SK-N-SH treated with all-trans-retinoic acid at 6 μM for 48 hours (cell line): ENCODE measurements at regions not wholly inside any gene's neighbourhood (a gene's known extent, or its start where the extent isn't known, plus 50 kb on each side); places are given as distances from the start of the nearest gene placed in this dataset.

Source experiments
- ATAC-seq: fragments of 200-7000 bp; cut with Tn5 transposase; 3 replicates; pipeline ENCODE4 v1.9.1; 2020; ENCODE audit warnings: mild to moderate bottlenecking, moderate library complexity
- BACH2 ChIP-seq: fragments of 250-450 bp; sonication (Bioruptor Pico); IDR thresholded peaks from 2 replicates; pipeline ENCODE4 v1.9.0; 2021; ENCODE audit warnings: mild to moderate bottlenecking, borderline replicate concordance
- ESRRG ChIP-seq: fragments of 250-450 bp; sonication (Bioruptor Pico); IDR thresholded peaks from 2 replicates; pipeline ENCODE4 v1.6.1; 2021; ENCODE audit warnings: mild to moderate bottlenecking
- PPARA ChIP-seq: fragments of 250-450 bp; sonication (Bioruptor Pico); IDR thresholded peaks from 2 replicates; pipeline ENCODE4 v1.5.0; 2020; ENCODE audit warnings: mild to moderate bottlenecking, borderline replicate concordance
- RARB ChIP-seq: fragments of 250-450 bp; sonication (Bioruptor Pico); IDR thresholded peaks from 2 replicates; pipeline ENCODE4 v1.8.0; 2021; ENCODE audit warnings: mild to moderate bottlenecking, moderate library complexity
- SNAI2 ChIP-seq: fragments of 250-450 bp; sonication (Bioruptor Pico); IDR thresholded peaks from 2 replicates; pipeline ENCODE4 v1.5.0; 2020; ENCODE audit warnings: mild to moderate bottlenecking, moderate library complexity
- TOX ChIP-seq: fragments of 250-450 bp; sonication (Bioruptor Pico); IDR thresholded peaks from 2 replicates; pipeline ENCODE4 v1.8.0; 2021; ENCODE audit warnings: mild to moderate bottlenecking, moderate library complexity, borderline replicate concordance
- ZFP3 ChIP-seq: fragments of 250-450 bp; sonication (Bioruptor Pico); IDR thresholded peaks from 2 replicates; pipeline ENCODE4 v1.5.0; 2020; ENCODE audit warnings: mild to moderate bottlenecking, moderate library complexity
- ZFP30 ChIP-seq: fragments of 450-650 bp; formaldehyde crosslinking; IDR thresholded peaks from 2 replicates; pipeline ENCODE4 v1.5.0; 2022; ENCODE audit warnings: mild to moderate bottlenecking, moderate library complexity
- ZNF565 ChIP-seq: fragments of 450-650 bp; formaldehyde crosslinking; conservative IDR thresholded peaks from 2 replicates; pipeline ENCODE4 v1.5.0; 2020; ENCODE audit warnings: low read depth, mild to moderate bottlenecking, moderate library complexity
- ZNF70 ChIP-seq: fragments of 450-650 bp; formaldehyde crosslinking; IDR thresholded peaks from 2 replicates; pipeline ENCODE4 v1.5.0; 2020; ENCODE audit warnings: mild to moderate bottlenecking, moderate library complexity
- ZNF8 ChIP-seq: fragments of 450-650 bp; formaldehyde crosslinking; IDR thresholded peaks from 2 replicates; pipeline ENCODE4 v1.5.0; 2020; ENCODE audit warnings: mild to moderate bottlenecking, moderate library complexity
- TF ChIP-seq, protein P1 (sequence below): fragments of 250-450 bp; sonication (Bioruptor Pico); IDR thresholded peaks from 2 replicates; pipeline ENCODE4 v1.8.0; 2021; ENCODE audit warnings: low read depth, mild to moderate bottlenecking, moderate library complexity, borderline replicate concordance

DNA sequence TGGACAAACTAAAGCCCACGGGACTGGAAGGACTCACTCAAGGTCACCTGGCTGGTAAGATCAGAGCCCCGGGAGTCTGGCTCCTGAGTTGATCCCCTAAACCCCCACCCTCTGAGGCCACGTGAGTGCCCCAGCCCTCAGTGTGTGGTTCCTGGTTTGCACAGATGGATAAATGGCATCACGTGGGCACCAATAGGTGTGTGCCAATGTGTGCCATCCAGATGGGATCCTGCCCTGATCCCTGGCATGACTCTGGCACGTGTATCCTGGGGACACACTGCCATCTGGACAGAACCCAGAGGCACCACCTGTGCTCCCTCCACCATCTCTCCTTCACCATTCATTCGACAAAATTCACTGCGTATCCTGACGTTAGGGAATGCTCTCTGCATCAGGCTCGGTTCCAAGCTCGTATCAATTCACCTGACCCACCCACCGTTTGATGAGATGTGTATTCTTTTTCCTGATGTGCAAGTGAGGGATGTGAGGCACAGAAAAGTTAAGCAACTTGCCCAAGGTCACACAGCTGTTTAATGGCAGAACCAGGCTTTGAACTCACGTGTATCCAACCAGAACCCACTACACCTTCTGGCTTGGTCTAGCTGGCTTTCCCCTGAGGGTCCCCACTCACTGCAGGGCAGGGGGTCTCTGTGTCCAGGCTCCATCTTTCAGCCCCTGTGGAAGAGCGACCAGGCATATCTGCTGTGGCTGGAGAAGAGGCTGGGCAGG is 49.8 kb upstream of the PAX7 start:
- TF ChIP-seq ESRRG (CRISPR knock-in tag) (no peak), ZFP30 (CRISPR knock-in tag) (no peak), ZFP3 (CRISPR knock-in tag) (no peak), BACH2 (no peak), PPARA (CRISPR knock-in tag) (no peak), TOX (CRISPR knock-in tag) (no peak), SNAI2 (no peak), RARB (no peak), ZNF8 (no peak), ZNF565 (CRISPR knock-in tag) (no peak), ZNF70 (no peak)
- TF ChIP-seq, protein P1, sequence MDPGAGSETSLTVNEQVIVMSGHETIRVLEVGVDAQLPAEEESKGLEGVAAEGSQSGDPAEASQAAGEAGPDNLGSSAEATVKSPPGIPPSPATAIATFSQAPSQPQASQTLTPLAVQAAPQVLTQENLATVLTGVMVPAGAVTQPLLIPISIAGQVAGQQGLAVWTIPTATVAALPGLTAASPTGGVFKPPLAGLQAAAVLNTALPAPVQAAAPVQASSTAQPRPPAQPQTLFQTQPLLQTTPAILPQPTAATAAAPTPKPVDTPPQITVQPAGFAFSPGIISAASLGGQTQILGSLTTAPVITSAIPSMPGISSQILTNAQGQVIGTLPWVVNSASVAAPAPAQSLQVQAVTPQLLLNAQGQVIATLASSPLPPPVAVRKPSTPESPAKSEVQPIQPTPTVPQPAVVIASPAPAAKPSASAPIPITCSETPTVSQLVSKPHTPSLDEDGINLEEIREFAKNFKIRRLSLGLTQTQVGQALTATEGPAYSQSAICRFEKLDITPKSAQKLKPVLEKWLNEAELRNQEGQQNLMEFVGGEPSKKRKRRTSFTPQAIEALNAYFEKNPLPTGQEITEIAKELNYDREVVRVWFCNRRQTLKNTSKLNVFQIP: no peak
- no peak for ATAC-seq
